ENCODE measurements at regions not wholly inside any gene's neighbourhood (a gene's known extent, or its start where the extent isn't known, plus 50 kb on each side); places are given as distances from the start of the nearest gene placed in this dataset.

- Histone ChIP-seq H3K9ac (replicated peaks; ENCODE audit: extremely low read depth, insufficient read depth, low read length) (no peak overlapping the region), H2AFZ (ENCODE audit: low read depth, low read length) (no peak overlapping the region), H3K9me1 (replicated peaks; ENCODE audit: control insufficient read depth, extremely low read depth, insufficient read depth, low read length) (no peaks in the 10 kb centered on the region), H3K9me3 (replicated peaks; ENCODE audit: control insufficient read depth, insufficient read depth, low read length) (no peaks in the 10 kb centered on the region), H4K20me1 (replicated peaks; ENCODE audit: control insufficient read depth, extremely low read depth, insufficient read depth, low read length) (no peaks in the 10 kb centered on the region), H3K4me3 (replicated peaks in 1 of 3; ENCODE audit: insufficient read depth in 1 of 3, low read depth in 1 of 3, low read length in 3 of 3) (no peak overlapping the region), H3K27ac (ENCODE audit: insufficient read depth, low read depth, low read length) (no peak overlapping the region), H3K4me1 (ENCODE audit: control insufficient read depth, extremely low read depth, insufficient read depth, low read length) (no peaks in the 10 kb centered on the region), H3K4me2 (ENCODE audit: insufficient read depth, low read length) (no peak overlapping the region), H3K79me2 (ENCODE audit: control insufficient read depth, insufficient read depth, low read length) (no peaks in the 10 kb centered on the region), H3K36me3 (ENCODE audit: control insufficient read depth in 2 of 2, extremely low read depth in 1 of 2, insufficient read depth in 2 of 2, low read length in 2 of 2) (no peaks in the 10 kb centered on the region), H3K27me3 (ENCODE audit: control insufficient read depth in 2 of 2, insufficient read depth in 2 of 2, low read length in 2 of 2) (no peaks in the 10 kb centered on the region)
- ChIA-PET CTCF (no interaction called here), POLR2A (no interaction called here)
- intact Hi-C loops (cut with micrococcal nuclease) = no loop called here
- TF ChIP-seq POLR2A (IDR thresholded peaks at IDR 0.05; ENCODE audit: low read depth, low read length) (no peak), FOS (IDR thresholded peaks at IDR 0.05; ENCODE audit: borderline replicate concordance, insufficient read depth, low read length) (no peak), MYC (IDR thresholded peaks at IDR 0.05; ENCODE audit: low read depth, low read length) (no peak), CTCF (IDR thresholded peaks at IDR 0.05; ENCODE audit: extremely low read depth in 1 of 2, insufficient read depth in 1 of 2, low read depth in 1 of 2, low read length in 2 of 2) (no peak), EZH2 (IDR thresholded peaks at IDR 0.05; ENCODE audit: borderline replicate concordance, low read depth, low read length, severe bottlenecking) (no peak), GATA2 (IDR thresholded peaks at IDR 0.05; ENCODE audit: insufficient read depth, insufficient read length, low read depth, low read length) (no peak), MAX (IDR thresholded peaks at IDR 0.05; ENCODE audit: insufficient read depth, insufficient read length) (no peak), JUN (IDR thresholded peaks at IDR 0.05; ENCODE audit: borderline replicate concordance, insufficient read depth, insufficient read length, low read depth) (no peak)
- FAIRE-seq = no peak
- dilution Hi-C loops (cut with MboI; ENCODE audit: extremely low pct_ligation_motif_present, low sequenced_read_pairs) = no loop called here
- no TSS peak for BruUV-seq (replicated peaks)
- no peak for DNase-seq (ENCODE audit: low read depth, low spot score)
Measured at GRCh38 chr15:97645758-97646157, 314.7 kb upstream of the ARRDC4 start.

All from endothelial cell of umbilical vein (primary cell).